GM21717 (cell line): ENCODE measurements at regions not wholly inside any gene's neighbourhood (a gene's known extent, or its start where the extent isn't known, plus 50 kb on each side); places are given as distances from the start of the nearest gene placed in this dataset.

ENCODE experiments used
- ATAC-seq: cut with Tn5 transposase; IDR thresholded peaks from one replicate; pipeline ENCODE4 v1.9.1; 2021; ENCODE audit warnings: mild to moderate bottlenecking, moderate library complexity; ENCODE audit not compliant: unreplicated experiment

DNA sequence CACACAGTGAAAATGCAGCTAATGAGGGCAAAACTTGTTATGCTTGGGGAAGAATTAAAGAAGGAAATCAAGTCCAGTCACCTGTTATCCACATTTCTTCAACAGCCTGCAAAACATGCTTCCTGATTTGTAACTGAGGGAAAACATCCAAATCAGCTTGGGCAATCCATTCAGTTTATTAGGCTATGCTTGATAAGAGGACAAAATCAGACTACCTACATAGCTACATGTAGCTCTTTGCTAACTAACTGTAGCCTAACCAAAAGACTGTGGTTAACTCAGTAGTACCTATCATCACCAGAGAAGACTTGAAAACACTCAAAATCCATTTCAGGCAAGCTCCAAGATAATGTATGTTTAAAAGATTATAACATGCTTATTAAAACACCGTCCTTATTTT is 436.4 kb downstream of the SHQ1 start:
- no peak for ATAC-seq

DNA sequence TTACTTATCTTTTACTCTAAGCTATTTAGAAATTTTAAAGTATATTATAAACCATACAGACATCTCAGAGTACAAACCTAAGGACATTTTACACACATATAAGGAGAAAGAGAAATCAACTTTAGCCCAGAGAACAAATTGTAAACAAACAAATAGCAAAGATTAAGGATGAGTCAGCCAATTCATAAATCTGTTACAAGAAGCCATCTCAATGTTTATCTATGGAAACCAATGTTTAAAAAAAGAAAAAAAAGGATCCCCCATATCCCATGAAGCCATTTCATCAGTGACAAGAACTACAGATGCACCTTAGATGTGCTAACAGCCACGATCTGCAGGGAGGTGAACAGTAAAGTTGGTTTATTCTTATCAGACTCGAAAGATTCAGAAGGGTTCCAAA is 437.1 kb downstream of the SHQ1 start:
- ATAC-seq: no peak

DNA sequence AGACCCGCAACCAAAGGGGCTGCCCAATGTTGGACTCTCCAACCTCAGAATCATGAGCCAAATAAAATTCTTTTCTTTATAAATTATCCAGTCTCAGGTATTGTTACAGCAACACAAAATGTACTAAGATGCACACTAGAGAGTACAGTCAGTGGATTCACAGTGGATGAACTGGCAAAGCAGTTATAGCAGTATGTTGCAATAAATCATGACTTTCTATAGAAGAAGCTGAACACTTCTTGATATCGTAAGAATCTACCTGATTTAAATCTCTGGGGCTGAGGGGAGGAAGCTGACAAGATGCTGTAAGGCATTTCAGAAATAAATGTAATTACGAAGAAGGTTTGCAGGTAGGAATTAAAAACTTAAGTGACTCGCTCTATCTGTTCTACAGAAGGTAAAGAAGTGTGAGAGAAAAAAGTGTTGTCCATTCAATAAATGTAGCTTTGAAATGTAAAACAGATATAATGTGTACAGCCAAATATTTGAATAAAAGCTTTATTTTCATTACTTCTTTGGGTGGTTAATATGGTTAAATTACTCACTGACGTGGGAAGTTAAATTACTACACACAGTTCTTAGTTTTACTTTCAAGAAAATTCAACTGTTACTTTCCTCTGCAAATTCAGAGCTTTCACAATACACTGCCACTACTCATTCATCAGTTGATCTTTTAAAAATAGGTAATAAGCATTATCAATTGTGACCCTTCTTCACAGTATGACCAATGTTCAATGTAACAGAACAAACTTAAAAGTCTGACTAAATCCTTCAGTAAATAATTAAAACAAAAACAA is 439.1 kb downstream of the SHQ1 start:
- no peak for ATAC-seq

DNA sequence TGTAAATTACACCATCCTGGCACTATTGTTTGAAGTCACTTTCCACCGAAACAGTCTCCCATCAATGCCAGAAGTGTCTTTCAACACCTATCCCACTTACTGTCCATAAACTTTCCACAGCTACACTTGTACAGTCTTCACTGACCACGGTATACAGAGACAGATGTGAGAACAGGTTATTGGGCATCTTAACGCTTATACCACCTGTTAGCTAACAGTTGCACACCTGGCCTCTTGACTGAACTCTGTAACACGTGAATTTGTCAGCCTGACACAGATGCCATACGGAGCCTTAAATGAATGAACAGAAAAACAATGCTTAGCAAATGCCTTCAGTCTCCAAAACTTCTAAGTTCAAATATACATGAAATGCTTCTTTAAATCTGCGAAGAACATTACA is 440.5 kb downstream of the SHQ1 start:
- no peak for ATAC-seq

DNA sequence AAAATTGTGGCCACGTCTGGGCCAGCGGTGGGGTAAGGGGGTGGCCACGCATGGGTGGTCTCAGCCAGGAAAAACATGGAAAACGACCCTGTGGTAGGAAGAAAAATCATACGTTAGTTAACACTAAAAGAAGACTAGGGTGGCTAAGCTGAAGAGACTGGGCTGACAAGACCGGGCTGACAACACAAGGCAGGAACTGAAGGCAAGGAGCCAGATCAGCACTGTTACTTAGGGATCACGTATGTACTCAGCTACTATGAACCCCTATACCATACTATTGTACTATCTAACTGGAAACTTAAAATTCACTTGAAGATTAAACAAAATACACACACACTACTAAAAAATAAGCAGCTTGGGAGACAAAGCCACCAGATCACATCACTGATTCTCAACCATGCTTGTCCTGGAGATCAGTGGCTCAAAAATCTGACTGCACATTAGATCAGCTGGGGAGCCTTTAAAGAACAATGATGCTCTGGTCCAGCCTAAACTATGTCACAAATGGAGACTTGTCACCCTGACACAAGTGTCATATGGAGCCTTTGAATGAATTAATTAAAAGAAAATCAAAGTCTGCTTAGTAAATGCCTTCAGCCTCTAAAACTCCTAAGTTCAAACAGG is 442.2 kb downstream of the SHQ1 start:
- no peak for ATAC-seq

DNA sequence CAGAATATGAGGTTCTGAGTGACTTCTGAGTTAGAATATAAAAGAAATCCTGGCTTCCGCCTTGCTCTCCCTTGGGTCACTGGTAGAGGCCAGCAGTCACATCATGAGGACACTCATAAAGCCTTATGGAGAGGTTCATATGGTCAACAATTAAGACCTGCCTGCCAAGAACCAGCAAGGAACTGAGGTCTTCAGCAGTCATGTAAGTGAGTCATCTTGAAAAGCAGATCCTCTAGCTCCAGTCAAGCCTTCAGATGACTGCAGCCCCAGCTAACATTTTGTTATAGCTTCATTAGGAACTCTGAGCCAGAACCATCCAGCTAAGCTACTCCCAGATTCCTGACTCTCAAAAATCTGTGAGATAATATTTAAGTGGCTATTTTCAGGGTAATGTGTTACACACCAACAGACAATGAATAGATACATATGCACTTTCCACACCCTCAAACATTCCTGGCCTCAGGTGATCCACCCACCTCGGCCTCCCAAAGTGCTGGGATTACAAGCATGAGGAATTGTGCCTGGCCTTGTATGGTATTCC is 447.2 kb downstream of the SHQ1 start:
- ATAC-seq: no peak

DNA sequence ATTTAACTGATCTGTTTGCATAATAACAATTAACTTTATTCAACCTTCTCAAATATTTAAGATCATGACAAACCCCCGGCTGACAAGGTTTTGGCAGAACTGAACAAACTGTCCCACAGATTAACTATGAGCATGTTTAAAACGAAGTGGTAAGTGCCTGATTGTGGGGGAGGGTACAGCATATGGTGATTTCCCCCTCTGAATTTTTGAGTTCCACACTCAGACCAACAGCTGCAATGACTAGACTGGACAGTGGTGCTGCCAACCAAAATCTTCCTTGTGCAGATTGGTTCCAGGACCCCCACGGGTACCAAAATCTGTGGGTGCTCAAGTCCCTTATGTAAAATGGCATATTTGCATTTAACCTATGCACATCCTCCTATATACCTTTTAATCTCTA is 449.5 kb downstream of the SHQ1 start:
- ATAC-seq: no peak

DNA sequence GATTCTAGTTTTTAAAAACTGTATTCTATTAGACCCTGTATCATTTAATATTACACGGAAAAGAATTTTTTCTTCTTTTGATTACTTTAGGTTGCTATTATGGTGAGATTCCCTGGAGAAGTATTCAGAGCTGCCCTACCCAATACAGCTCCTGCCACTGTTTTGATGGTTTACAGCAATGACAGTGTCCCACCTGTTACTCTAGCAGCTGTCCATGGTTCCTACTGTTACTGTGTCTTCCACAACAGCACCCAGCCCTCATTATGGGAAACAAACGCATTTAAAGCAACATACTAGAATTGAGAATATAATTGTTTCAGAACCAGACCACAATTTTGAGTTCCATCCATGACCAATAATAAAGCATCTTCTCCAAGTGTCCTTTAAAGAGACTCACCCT is 450.7 kb downstream of the SHQ1 start:
- ATAC-seq: no peak

DNA sequence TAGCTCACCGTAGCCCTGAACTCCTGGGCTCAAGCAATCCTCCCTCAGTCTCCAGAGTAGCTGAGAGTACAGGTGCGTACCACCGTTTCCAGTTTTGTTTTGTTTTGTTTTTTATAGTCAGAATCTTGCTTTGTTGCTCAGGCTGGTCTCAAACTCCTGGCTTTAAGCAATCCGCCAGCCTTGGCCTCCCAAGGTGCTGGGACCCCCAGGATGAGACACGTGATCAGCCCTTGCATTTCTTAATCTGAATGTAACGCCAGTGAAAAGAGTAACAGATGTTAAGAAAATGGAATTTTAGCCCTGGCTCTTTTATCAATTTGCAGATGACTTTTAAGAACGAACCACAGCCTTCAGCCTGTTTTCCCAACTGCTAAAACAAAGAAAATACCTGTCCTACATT is 451.3 kb downstream of the SHQ1 start:
- ATAC-seq: no peak

DNA sequence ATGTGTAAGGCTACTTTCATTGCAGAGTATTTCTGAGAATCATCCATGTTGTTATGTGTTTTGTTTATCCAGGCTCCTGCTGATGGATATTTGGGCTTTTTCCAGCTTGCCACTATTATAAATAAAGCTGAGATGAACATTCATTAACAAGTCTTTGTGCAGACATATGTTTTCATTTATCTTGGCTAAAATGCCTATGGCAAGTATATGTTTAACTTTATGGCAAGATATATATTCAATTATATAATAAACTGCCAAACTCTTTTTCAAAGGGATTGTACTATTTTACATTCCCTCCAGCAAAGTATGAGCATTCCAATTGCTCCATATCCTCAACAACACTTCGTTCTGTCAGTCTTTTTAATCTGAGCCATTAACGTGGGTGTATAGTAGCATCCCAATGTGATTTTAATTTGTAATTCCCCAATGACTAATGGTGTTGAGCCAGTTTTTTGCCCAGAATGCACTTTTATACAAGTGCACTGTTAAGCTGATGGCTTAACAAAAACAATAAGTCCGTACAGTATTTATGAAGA is 452.4 kb downstream of the SHQ1 start:
- no peak for ATAC-seq

DNA sequence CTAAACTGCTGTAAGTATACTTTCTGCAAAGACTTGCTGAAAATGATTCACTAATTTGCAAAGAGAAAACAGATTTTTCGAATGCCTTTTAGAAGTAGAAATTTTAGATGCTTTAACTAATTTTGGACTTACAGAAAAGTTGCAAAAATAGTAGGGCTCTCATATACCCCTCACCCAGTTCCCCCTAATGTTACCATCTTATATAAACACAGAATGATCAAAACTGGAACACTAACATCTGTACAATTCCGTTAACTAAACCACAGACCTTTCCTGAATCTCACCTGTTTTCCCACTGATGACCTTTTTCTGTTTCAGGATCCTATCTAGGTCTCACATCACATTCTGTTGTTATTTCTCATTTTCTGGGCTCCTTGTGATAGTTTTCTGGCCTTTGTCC is 454.8 kb downstream of the SHQ1 start:
- ATAC-seq: no peak

DNA sequence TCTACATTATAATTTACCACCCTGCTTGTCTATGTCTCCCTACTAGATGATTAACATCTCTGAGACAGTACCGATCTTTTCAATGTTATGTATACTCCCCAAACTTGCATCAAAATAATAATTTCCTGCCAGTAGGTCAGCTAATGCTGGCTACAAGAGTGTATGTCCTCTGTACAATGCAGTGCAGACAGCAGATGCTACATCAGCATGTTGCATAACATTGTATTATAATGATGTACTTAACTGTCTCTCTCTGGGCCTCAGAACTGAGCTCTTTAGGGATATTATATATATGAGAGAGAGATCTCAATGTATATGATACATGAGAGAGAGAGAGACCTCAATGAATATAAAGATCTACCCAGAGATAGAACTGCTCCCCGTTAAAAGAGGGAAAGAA is 456.6 kb downstream of the SHQ1 start:
- no peak for ATAC-seq

DNA sequence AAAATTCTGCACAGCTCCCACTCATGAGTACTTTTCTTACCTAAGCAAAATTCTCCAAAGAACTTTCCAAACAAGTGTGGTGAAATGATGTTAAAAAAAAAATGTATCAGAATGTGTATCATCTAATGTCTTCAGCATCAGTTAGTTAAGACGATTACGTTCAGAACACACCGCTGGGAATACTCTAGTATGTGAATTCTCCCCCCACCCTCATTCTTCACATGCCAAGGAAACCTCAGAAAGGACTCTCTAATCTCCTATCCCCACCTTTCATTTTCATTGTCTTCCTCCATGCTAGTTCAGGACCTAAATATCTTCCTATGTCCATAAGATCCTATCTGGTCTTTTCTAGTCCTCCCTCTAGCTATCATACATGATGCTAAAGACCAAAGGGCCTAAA is 457.4 kb downstream of the SHQ1 start:
- ATAC-seq: no peak

DNA sequence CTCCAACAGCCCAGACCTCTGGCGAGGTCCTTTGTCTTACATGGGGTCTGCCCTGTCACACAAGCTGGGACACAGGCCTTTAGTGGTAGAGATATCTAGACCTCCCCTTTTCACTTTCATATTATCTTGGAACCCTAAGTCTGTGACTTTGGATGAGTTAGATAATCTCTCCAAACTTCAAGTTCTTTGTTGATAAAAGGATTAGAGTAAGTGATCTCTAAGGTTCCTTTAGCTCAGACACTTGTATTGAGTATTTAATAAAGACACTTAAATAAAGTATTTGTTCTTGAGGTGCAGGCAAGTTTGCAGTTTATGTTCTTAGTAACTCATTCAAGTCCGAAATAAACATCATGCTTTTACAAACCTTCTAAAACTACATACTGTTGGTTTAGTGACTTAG is 459.6 kb downstream of the SHQ1 start:
- no peak for ATAC-seq

DNA sequence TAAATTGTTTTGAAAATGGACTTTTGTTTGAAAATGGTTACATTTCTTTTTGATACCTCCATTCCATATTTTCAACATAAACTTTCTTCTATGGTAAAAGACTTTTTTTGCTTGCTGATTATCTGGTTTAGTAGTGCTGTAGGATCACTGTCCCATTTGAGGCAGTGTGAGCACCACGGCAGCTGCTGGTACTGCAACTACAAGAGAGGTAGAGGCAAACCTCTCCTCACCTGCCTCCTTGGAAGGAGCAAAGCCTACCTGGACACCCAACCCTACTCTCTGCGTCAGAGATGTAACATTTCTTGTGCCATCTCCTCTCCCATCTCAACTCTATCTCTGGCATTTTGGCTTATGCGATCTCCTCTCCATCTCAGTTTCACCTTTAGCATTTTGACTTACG is 460.1 kb downstream of the SHQ1 start:
- ATAC-seq: no peak

DNA sequence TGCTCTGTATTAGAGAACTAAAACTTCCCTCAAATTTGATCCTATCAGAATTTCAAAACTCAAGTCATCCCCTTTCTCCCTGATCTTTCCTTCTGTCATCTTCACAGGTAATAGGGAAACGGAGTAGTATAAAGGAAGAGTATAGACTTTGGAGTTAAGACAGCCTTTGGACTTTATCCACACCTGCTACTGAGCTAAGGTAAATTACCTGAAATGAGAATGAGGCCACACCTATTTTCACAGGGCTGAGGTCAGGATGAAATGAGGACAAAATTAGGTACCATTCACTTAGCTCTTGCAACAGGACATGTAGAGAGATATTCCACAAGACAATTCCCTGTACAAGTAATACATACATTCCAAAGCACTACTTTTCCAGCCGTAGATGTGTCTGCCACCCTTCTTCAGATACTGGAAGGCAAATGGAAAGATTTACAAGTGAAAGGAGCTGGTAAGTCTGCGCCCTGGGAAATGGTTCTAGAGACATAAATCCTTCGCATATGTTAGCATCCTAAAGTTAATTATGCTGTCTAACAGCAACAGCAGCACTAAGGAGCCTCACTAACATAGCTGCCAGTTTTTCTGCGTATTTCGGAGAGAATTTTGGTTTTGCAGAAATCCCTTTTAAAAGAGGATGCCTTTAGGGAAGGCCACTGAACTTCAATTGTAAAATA is 461.8 kb downstream of the SHQ1 start:
- ATAC-seq: no peak

DNA sequence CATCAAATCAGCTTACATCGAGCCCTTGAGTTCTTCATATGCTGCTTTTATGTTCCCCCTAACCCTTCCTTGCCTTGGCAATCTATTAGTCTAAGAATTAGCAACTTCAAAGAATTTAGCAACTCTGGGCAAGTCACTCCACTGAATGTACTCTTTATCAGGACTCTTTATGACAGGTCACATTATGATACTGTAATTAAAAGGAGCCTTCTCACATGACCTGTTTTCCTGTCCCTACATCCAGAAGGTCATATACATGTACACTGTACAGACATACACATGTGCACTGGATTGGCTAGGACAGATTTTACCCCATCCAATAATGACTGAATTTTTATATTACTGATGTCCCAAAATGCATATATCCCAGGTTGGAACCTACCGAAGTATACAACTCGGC is 463.1 kb downstream of the SHQ1 start:
- no peak for ATAC-seq

DNA sequence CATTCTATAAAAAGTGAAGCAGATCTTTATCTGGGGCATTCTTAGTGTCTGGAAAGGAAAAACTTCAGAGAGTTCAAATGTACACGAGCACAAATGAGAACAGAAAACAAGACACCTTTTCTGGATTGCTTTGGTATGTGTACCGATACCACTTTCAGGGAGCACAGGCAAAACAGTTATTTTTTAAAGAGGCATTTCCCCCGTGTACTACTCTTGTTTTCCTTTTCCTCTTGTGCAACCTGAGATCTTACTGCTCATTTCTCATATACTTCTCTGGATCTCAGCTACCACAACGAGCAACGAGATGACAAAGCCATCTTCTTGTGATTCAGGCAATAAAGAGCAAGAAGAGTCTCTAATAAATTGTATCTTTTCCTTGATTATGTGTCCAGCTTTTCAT is 463.6 kb downstream of the SHQ1 start:
- peak; percentile 50 for ATAC-seq

DNA sequence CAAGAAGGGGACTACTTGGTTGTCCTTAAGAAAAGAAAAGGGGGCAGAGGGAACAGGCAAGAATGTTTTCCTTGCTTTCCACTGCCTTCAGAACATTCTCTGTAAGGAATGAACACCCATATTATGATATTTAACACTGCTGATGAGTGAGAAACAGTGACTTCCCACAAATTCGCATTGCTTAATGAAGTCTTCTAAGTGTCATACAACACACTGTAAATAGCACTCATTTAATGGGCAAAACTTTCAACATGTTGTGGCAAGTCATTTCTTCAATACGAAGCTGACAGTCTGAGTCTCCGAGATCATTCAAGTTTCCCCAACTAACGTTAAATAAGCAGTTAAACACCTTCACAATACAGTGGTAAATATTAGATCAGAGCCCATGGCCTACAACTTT is 464.4 kb downstream of the SHQ1 start:
- no peak for ATAC-seq

DNA sequence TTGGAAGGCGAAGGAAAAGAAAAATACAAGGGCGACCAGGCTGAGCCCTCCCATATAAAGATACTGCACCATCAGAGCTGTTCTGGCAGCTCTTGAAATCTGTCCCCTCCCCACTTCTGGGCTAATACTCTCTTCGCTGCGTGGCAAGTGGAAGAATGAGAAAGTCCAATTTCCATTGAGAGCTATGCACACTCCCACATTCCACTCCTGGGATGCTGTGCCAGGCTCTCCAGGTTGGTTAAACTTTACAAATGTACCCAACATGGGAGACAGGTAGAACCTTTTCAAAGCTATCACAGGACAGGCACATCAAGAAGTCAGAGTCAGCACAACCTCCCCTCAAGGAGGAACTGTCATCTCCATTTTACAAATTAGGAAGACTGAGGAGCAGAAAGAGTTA is 465.0 kb downstream of the SHQ1 start:
- ATAC-seq: no peak

DNA sequence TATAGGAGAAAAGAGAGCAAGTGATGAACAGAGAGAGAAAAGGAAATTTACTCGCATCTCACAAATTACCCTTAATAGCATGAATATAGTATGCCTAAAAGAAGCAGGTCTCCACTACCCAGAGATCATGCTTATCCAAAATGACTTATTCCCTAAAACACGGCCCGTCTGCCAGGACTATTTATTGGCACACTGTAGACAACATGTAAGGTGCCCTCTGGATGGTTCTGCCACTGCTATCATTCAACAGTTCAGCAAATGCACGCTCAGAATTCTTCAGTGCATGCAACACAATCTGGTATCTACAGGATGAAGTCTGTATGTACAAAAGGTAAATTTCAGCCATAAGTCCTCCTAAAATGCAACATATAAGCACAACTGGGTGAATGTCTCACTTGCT is 465.8 kb downstream of the SHQ1 start:
- ATAC-seq: no peak

DNA sequence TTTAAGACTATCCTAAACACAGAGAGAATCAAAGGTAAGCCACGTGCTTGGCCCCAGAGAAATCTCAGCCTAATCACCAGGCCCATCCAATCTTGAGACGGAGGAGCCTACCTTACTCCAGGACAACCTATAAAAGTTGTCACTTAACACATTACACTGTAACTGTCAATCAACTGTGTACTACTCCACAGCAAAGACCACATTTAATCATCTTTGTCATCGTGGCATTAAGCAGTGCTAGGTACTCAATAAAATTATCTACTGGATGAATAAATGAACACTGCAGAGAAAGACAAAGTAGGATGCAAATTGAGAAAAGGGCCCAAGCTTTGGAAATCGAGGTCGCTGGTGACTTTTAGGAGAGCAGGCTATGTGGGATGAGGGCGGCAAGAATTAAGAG is 466.7 kb downstream of the SHQ1 start:
- ATAC-seq: no peak
